ENCODE measurements at regions not wholly inside any gene's neighbourhood (a gene's known extent, or its start where the extent isn't known, plus 50 kb on each side); places are given as distances from the start of the nearest gene placed in this dataset.

GRCh38 chr5:123806644-123807043 is 294.7 kb downstream of the CSNK1G3 start:
- TF ChIP-seq MAX (IDR thresholded peaks at IDR 0.05), result no peak
- no peak for TF ChIP-seq CTCF (IDR thresholded peaks at IDR 0.05; ENCODE audit: low read depth, low read length, missing input control)
- no peak for TF ChIP-seq EGR1 (IDR thresholded peaks at IDR 0.05; ENCODE audit: low read depth in 2 of 2)
- no peak for TF ChIP-seq RAD21 (IDR thresholded peaks at IDR 0.05)
- TF ChIP-seq TAF1 (conservative IDR thresholded peaks at IDR 0.05), result no peak
- TF ChIP-seq ZBTB33 (IDR thresholded peaks at IDR 0.05), result no peak
